ENCODE measurements at regions not wholly inside any gene's neighbourhood (a gene's known extent, or its start where the extent isn't known, plus 50 kb on each side); places are given as distances from the start of the nearest gene placed in this dataset.

DNA sequence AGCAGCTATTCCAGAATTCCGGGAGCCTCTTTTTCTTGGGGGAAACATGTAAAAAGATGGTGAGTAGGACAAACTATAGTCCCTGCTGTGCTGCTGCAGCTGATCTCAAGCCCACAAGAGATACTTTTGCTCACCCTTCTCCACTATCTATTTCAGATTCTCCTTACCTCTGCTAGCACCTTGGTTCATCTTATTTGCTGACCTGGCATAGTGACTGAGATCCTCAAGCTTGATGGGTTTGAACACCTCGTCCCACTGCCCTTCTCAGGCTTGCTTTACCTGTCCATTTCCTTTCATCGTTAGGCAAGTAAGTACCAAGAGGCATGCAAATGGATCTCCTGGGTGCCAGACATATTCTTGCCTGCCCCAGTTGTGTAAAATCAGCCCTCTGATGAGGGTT, 338.4 kb upstream of the SMARCA2 start:
- TF ChIP-seq, protein P1, sequence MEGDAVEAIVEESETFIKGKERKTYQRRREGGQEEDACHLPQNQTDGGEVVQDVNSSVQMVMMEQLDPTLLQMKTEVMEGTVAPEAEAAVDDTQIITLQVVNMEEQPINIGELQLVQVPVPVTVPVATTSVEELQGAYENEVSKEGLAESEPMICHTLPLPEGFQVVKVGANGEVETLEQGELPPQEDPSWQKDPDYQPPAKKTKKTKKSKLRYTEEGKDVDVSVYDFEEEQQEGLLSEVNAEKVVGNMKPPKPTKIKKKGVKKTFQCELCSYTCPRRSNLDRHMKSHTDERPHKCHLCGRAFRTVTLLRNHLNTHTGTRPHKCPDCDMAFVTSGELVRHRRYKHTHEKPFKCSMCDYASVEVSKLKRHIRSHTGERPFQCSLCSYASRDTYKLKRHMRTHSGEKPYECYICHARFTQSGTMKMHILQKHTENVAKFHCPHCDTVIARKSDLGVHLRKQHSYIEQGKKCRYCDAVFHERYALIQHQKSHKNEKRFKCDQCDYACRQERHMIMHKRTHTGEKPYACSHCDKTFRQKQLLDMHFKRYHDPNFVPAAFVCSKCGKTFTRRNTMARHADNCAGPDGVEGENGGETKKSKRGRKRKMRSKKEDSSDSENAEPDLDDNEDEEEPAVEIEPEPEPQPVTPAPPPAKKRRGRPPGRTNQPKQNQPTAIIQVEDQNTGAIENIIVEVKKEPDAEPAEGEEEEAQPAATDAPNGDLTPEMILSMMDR (conservative IDR thresholded peaks at IDR 0.05 in 1 of 2, IDR thresholded peaks at IDR 0.05 in 1 of 2; ENCODE audit: extremely low read depth in 1 of 2, insufficient read depth in 1 of 2, low read depth in 1 of 2, low read length in 2 of 2): no peak
- TF ChIP-seq EZH2 (IDR thresholded peaks at IDR 0.05; ENCODE audit: borderline replicate concordance, low read length): no peak

Measured in mammary epithelial cell (primary cell).